Activated CD4-positive, alpha-beta T cell treated with anti-CD3 and anti-CD28 coated beads for 36 hours (primary cell): ENCODE measurements at regions not wholly inside any gene's neighbourhood (a gene's known extent, or its start where the extent isn't known, plus 50 kb on each side); places are given as distances from the start of the nearest gene placed in this dataset.
"Not testable (repeated sequence)": the region's sequence is repeated elsewhere in the genome, so short reads cannot be mapped to it uniquely, and the experiment has no call there.

Experiments used
- ATAC-seq: fragments of 200-7000 bp; cut with Tn5 transposase; one replicate; pipeline ENCODE4 v1.10.0; 2021; ENCODE audit warnings: mild to moderate bottlenecking, moderate library complexity
- CTCF ChIA-PET: fragments of 350-600 bp; sonication (Branson Sonifier 250); formaldehyde crosslinking; loops from one replicate; lab custom pipeline; 2021; ENCODE audit warnings: antibody characterized with exemption; lab: Charles Lee
- POLR2A ChIA-PET: fragments of 350-600 bp; sonication (Branson Sonifier 250); formaldehyde crosslinking; loops from one replicate; lab custom pipeline; 2021; ENCODE audit warnings: antibody characterized with exemption, inconsistent platforms; lab: Charles Lee
- DNase-seq: peaks from one replicate; pipeline ENCODE4 v3.0.0-alpha.2; 2020
- H3K27ac Mint-ChIP-seq: one replicate; pipeline ENCODE4 v1.8.0; 2021; ENCODE audit warnings: mixed read lengths
- H3K27me3 Mint-ChIP-seq: one replicate; pipeline ENCODE4 v1.8.0; 2021; ENCODE audit warnings: mixed read lengths
- H3K36me3 Mint-ChIP-seq: one replicate; pipeline ENCODE4 v1.8.0; 2021; ENCODE audit warnings: low read depth, mixed read lengths
- H3K4me1 Mint-ChIP-seq: one replicate; pipeline ENCODE4 v1.8.0; 2021; ENCODE audit warnings: mixed read lengths
- H3K4me3 Mint-ChIP-seq: one replicate; pipeline ENCODE4 v1.8.0; 2021; ENCODE audit warnings: mild to moderate bottlenecking, moderate library complexity, mixed read lengths
- H3K9me3 Mint-ChIP-seq: one replicate; pipeline ENCODE4 v1.8.0; 2021; ENCODE audit warnings: low read depth, mixed read lengths
- intact Hi-C, 2 experiments: fragments of 100-400 bp; cut with DNase I in 1 of 2; cut with micrococcal nuclease in 1 of 2; formaldehyde crosslinking; loops; one replicate each; pipeline versions ENCODE4 v1.14.2 to v1.15.1; 2022 to 2024; cut with DNase I, micrococcal nuclease

DNA sequence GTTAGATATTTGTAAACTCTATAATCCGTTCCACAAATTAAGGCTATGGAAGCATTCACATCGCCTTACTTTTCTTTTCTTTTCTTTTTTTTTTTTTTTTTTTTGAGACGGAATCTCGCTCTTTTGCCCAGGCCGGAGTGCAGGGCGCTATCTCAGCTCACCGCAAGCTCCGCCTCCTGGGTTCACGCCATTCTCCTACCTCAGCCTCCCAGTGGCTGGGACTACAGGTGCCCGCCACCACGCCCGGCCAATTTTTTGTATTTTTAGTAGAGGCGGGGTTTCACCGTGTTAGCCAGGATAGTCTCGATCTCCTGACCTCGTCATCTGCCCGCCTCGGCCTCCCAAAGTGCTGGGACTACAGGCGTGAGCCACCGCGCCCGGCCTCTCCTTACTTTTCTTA, 104.1 kb upstream of the SLC27A6 start:
- intact Hi-C loops, H3K4me3 Mint-ChIP-seq, CTCF ChIA-PET, H3K27ac Mint-ChIP-seq, DNase-seq, H3K27me3 Mint-ChIP-seq, H3K36me3 Mint-ChIP-seq, H3K9me3 Mint-ChIP-seq, H3K4me1 Mint-ChIP-seq, POLR2A ChIA-PET, ATAC-seq: not testable (repeated sequence)

DNA sequence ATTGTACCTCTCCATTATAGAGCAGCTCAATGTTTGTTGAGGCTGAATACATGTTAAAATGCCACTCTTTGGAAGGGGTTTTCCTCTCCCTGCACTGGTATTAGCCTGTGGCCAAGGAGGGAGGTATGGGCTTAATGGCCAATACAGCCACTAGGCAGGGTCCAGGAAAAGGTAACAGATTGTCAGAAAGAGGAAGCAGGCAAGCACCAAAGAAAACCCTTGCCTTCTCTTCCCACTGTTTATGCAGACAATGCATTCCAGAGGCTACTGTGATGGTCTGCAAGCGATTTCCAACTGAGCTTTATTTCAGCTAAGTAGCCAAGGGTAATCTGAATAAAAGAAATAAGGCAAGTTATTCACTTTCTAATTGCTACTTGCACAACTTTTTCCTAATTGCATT, 95.3 kb upstream of the SLC27A6 start:
- Mint-ChIP-seq H3K4me3 (no peak overlapping the region), H3K4me1 (no peaks in the 10 kb centered on the region), H3K36me3 (no peaks in the 10 kb centered on the region), H3K27ac (no peak overlapping the region), H3K27me3 (no peaks in the 10 kb centered on the region), H3K9me3 (peaks cover 4% of the 10 kb centered on the region)
- ATAC-seq (no peak), DNase-seq (no peak)
- ChIA-PET POLR2A (no interaction called here), CTCF (no interaction called here)
- intact Hi-C loops = no loop called here

DNA sequence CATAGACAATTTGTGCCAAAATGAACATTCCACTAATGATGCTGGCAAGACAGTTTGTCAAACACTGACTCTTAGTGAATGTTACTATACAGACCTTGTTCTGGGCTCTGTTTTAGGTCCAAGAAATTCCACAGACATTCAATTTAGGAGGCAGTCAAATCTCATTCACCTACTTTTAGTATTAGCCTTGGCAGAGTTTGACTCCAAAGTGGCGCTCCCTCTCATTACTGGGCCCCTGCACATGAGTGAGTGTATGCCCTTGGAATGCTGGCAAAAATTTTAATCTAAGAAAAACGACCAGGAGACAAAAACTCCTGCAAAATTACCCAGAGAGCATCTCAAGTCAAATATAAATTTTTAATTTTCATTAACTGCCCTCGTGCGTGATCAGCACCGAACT, 94.9 kb upstream of the SLC27A6 start:
- intact Hi-C loops = no loop called here
- ATAC-seq (no peak), DNase-seq (no peak)
- no peaks in the 10 kb centered on the region for H3K36me3 Mint-ChIP-seq
- ChIA-PET POLR2A (no interaction called here), CTCF (no interaction called here)
- no peak overlapping the region for H3K4me3 Mint-ChIP-seq
- no peaks in the 10 kb centered on the region for H3K4me1 Mint-ChIP-seq
- peaks cover 4% of the 10 kb centered on the region for H3K9me3 Mint-ChIP-seq
- peaks cover under 1% of the 10 kb centered on the region for H3K27me3 Mint-ChIP-seq
- no peak overlapping the region for H3K27ac Mint-ChIP-seq

DNA sequence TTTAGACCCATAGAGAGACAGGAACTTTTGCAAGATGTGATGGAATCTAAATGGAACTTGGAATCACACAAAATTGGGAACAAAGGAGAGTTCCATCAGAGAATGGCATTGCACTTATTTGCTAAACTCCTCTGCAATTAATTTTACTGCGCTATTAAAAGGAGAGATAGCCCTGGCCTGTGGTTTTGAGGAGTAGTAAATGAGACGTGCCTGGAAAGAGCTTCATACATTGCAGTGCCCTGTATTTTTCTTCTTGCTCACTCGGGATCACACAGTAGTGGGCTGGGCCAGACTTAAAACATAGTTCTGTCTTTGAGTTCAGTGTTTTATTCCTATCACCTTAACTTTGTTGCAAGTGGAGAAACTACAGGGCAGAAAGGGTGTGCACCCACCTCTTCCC, 94.4 kb upstream of the SLC27A6 start:
- Mint-ChIP-seq H3K27ac (no peak overlapping the region), H3K4me1 (no peaks in the 10 kb centered on the region), H3K27me3 (peaks cover 2% of the 10 kb centered on the region), H3K9me3 (peaks cover 4% of the 10 kb centered on the region), H3K36me3 (no peaks in the 10 kb centered on the region), H3K4me3 (no peak overlapping the region)
- ChIA-PET CTCF (no interaction called here), POLR2A (no interaction called here)
- intact Hi-C loops = no loop called here
- ATAC-seq (no peak), DNase-seq (no peak)

DNA sequence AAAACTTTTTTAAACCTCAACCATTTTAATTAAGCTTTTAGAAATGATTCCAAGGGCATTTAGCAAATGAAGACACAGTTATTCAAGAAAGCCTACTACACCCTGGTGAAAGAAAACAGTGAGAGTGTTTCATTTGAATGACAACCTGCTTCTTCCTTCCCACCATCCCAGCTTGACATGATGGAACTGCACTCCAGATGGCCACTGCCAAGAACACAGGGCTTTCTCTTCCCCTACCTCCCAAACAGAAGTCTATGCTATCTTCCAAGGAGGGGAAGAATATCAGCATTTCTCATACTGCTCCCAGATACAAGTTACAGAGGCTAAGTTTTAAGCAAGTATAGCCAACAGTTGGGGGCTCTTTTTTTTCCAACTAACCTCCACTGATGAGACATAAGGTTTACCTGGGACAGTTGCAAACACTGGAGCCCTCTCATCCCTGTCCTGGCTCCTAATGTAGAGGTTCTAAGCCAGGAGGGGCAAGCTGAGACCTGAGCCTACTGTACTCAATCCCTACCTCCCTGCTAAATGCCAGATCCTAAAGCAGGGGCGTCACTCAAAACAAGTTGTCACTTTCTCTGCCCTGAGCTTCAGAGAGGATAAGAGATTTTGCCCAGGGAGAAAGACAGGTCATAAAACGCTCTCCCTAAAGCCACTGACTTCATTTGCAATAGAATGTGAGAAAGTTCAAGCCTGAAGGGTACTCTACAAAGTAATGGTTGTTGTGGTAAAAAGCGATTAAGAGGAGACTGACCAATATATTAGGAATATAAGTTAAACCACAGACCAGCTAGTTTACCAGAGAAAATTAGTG, 88.5 kb upstream of the SLC27A6 start:
- no peak overlapping the region for H3K4me3 Mint-ChIP-seq
- peaks cover 4% of the 10 kb centered on the region for H3K27me3 Mint-ChIP-seq
- intact Hi-C loops = no loop called here
- no peaks in the 10 kb centered on the region for H3K36me3 Mint-ChIP-seq
- POLR2A ChIA-PET = no interaction called here
- DNase-seq (no peak), ATAC-seq (no peak)
- H3K4me1 Mint-ChIP-seq = no peaks in the 10 kb centered on the region
- no peaks in the 10 kb centered on the region for H3K9me3 Mint-ChIP-seq
- CTCF ChIA-PET = no interaction called here
- no peak overlapping the region for H3K27ac Mint-ChIP-seq

DNA sequence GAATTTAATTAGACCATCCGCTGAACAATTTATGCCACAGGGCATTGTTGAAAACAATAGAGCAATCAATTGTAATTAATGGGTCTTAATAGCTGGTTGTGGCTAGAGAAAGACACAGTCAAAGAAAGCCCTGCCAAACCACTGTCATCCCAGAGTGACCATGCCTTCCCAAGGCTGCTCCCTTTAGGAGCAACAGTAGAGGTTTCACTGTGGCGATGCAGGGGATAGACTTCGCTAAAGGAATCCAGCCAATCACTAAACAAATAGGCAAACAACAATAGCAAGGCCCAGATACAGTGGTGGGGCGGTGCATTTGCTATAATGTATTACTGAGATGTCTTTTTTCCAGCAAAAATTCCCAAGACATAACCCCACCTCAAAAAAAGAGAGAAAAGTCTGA, 87.8 kb upstream of the SLC27A6 start:
- ATAC-seq (no peak), DNase-seq (no peak)
- intact Hi-C loops = no loop called here
- Mint-ChIP-seq H3K9me3 (no peaks in the 10 kb centered on the region), H3K27me3 (peaks cover 4% of the 10 kb centered on the region), H3K4me1 (no peaks in the 10 kb centered on the region), H3K36me3 (no peaks in the 10 kb centered on the region), H3K27ac (no peak overlapping the region), H3K4me3 (no peak overlapping the region)
- POLR2A ChIA-PET = no interaction called here
- CTCF ChIA-PET = no interaction called here

DNA sequence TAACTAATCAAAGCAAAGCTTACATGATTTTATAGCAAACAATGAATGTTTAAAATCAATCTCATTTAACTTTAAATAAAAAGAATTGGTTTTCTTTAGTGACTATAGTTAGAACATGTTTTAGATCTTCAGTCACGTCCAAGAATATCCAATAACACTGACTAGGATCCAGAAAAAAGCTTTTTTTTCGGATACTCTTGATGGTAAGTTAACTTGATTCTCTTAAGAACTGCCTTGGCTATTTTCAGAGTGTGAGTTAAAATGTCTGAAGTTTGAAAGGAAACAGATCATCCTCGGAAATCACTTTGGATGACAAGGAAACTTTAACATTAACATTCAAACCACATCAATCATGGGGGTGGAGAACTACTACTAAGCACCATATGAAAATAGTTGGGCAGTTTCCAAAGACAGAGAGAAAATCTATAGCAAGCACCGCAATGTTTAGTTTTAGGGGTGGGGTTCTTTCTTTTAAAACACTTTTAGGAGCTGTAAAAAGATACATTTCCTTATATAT, 83.7 kb upstream of the SLC27A6 start:
- ChIA-PET POLR2A (no interaction called here), CTCF (no interaction called here)
- DNase-seq (no peak), ATAC-seq (no peak)
- H3K4me1 Mint-ChIP-seq = no peaks in the 10 kb centered on the region
- no peaks in the 10 kb centered on the region for H3K36me3 Mint-ChIP-seq
- H3K27me3 Mint-ChIP-seq = no peaks in the 10 kb centered on the region
- H3K4me3 Mint-ChIP-seq = no peak overlapping the region
- no peak overlapping the region for H3K27ac Mint-ChIP-seq
- no peaks in the 10 kb centered on the region for H3K9me3 Mint-ChIP-seq
- intact Hi-C loops = no loop called here

DNA sequence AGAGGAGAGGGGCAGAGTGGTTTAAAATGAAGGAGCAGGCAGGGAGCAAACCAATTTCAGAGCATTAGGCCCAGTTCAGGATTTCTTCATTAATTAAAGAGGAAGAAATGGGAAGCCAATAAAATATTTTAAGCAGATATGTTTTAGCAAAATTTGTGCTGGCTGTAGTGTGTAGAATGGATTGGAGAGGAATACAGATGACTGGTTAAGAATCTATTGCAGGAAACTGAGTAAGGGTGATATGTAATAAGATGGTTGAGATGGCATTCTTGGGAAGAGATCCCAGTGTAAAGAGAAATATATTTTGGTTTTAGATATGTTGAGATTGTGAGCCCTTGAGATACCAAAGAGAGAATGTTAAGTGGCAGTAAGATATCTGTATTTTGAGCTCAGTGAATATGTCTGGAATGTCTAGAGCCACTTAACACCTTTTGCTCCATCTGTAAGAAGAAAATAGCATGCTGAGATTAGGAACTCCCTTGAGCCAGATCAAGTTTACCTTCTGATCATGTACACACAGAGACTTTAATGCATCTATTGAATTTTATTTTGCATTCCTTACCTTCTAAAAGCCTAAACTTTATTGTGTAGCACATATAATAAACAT, 79.5 kb upstream of the SLC27A6 start:
- intact Hi-C loops = no loop called here
- no peaks in the 10 kb centered on the region for H3K9me3 Mint-ChIP-seq
- no peak overlapping the region for H3K4me3 Mint-ChIP-seq
- no peak overlapping the region for H3K27ac Mint-ChIP-seq
- no peaks in the 10 kb centered on the region for H3K4me1 Mint-ChIP-seq
- no peaks in the 10 kb centered on the region for H3K27me3 Mint-ChIP-seq
- CTCF ChIA-PET = no interaction called here
- POLR2A ChIA-PET = no interaction called here
- ATAC-seq (no peak), DNase-seq (no peak)
- H3K36me3 Mint-ChIP-seq = no peaks in the 10 kb centered on the region

DNA sequence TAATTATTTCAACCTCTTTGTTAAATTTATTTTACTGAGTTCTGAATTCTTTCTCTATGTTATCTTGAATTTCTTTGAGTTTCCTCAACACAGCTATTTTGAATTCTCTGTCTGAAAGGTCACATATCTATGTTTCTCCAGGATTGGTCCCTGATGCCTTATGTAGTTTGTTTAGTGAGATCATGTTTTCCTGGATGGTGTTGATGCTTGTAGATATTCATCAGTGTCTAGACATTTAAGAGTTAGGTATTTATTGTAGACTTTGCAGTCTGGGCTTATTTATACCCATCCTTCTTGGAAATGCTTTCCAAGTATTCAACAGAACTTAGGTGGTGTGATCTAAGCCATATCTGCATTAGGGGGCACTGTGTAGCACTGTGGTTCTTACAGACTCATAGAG, 70.2 kb upstream of the SLC27A6 start:
- ATAC-seq (no peak), DNase-seq (no peak)
- CTCF ChIA-PET = no interaction called here
- intact Hi-C loops = no loop called here
- H3K4me3 Mint-ChIP-seq = no peak overlapping the region
- peaks cover 6% of the 10 kb centered on the region for H3K27me3 Mint-ChIP-seq
- H3K4me1 Mint-ChIP-seq = no peaks in the 10 kb centered on the region
- no peak overlapping the region for H3K27ac Mint-ChIP-seq
- H3K9me3 Mint-ChIP-seq = no peaks in the 10 kb centered on the region
- POLR2A ChIA-PET = no interaction called here
- H3K36me3 Mint-ChIP-seq = no peaks in the 10 kb centered on the region

DNA sequence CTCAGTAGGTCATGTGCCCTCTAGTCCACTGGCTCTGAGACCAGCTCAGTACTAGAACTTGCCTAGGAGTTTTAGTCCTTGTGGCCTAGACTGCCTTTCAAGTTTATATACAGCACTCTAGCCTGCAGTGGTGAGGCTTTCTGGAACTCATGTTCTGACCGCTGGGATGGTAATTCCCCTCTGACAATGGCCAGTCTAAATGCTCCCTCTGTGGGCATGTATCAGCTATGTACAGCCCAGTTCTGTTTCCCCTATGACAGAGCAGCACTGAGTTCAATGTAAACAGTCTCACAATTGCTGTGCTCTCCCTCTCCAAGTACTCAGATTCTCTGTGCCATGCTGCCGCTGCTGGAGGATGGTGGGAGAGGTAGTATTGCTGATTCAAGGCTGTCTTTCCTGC, 68.6 kb upstream of the SLC27A6 start:
- ATAC-seq = no peak
- intact Hi-C loops = no loop called here
- Mint-ChIP-seq H3K36me3 (no peaks in the 10 kb centered on the region), H3K27ac (no peak overlapping the region), H3K27me3 (peaks cover 6% of the 10 kb centered on the region), H3K4me1 (no peaks in the 10 kb centered on the region), H3K4me3 (no peak overlapping the region), H3K9me3 (no peaks in the 10 kb centered on the region)
- ChIA-PET POLR2A (no interaction called here), CTCF (interaction anchor here (1.0 kb wide), 1 partner anchor 9 kb away, joined by 5 read pairs; no protein-coding TSS in a partner anchor)
- DNase-seq = no peak

DNA sequence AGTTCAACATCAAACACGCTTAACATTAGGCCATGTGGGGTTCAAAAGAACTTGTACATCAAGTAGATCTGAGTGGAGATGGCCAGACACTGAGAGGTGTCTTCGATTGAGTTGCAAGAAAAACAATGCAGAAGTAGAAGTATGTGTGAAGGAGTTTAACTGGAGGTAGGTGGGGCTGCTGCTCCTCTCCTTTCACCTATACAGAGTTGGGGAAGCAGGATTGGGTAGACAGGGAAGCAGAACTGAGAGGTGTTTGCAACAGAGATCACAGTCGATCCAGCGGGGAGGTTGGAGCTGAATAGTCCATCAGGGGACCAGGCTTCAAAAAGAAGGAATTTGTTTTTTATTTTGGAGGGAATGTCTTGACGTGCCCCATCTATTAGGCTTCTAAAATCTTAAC, 61.7 kb upstream of the SLC27A6 start:
- intact Hi-C loops = loop anchor here in 1 of 2 experiments (5.0 to 10.0 kb wide), 2 partner anchors 761 to 949 kb away; no protein-coding TSS in a partner anchor
- CTCF ChIA-PET = interaction anchor here (3.8 kb wide), 1 partner anchor 864 kb away, joined by 17 read pairs; no protein-coding TSS in a partner anchor
- no peak overlapping the region for H3K27ac Mint-ChIP-seq
- no peaks in the 10 kb centered on the region for H3K9me3 Mint-ChIP-seq
- H3K36me3 Mint-ChIP-seq = no peaks in the 10 kb centered on the region
- H3K27me3 Mint-ChIP-seq = peaks cover 4% of the 10 kb centered on the region
- ATAC-seq = no peak
- H3K4me1 Mint-ChIP-seq = no peaks in the 10 kb centered on the region
- POLR2A ChIA-PET = no interaction called here
- no peak overlapping the region for H3K4me3 Mint-ChIP-seq
- no peak for DNase-seq
